Astrocyte of the cerebellum (primary cell): ENCODE measurements at regions not wholly inside any gene's neighbourhood (a gene's known extent, or its start where the extent isn't known, plus 50 kb on each side); places are given as distances from the start of the nearest gene placed in this dataset.

Experiments used
- DNase-seq: peaks from one replicate; pipeline ENCODE4 v3.0.0-alpha.2; 2011; ENCODE audit warnings: low read depth
- H3K4me3 ChIP-seq: 2 replicates; pipeline ENCODE4 v1.5.1; 2011; ENCODE audit warnings: mild to moderate bottlenecking, low read depth, low read length, moderate library complexity
- CTCF ChIP-seq: IDR thresholded peaks from 2 replicates; pipeline ENCODE4 v1.5.1; 2012; ENCODE audit warnings: low read length, low read depth, moderate library complexity, mild to moderate bottlenecking; ENCODE audit errors: missing control alignments
- in situ Hi-C: cut with HindIII; loops from 2 replicates; pipeline ENCODE4 v1.10.0; 2017; ENCODE audit warnings: low sequenced_read_pairs

GRCh38 chr11:91819195-91819594 is 405.4 kb upstream of the FAT3 start:
- no peak for DNase-seq
- H3K4me3 ChIP-seq = no peak overlapping the region
- in situ Hi-C loops = no loop called here
- TF ChIP-seq CTCF = no peak

GRCh38 chr11:91817996-91818395 is 406.6 kb upstream of the FAT3 start:
- in situ Hi-C loops = no loop called here
- no peak overlapping the region for H3K4me3 ChIP-seq
- TF ChIP-seq CTCF = no peak
- no peak for DNase-seq

GRCh38 chr11:91813263-91813662 is 411.4 kb upstream of the FAT3 start:
- in situ Hi-C loops = no loop called here
- no peak for TF ChIP-seq CTCF
- DNase-seq = no peak
- no peak overlapping the region for H3K4me3 ChIP-seq

GRCh38 chr11:91810871-91811270 is 413.7 kb upstream of the FAT3 start:
- DNase-seq = no peak
- in situ Hi-C loops = no loop called here
- H3K4me3 ChIP-seq = no peak overlapping the region
- no peak for TF ChIP-seq CTCF

GRCh38 chr11:91805293-91805692 is 419.3 kb upstream of the FAT3 start:
- H3K4me3 ChIP-seq = no peak overlapping the region
- DNase-seq = no peak
- TF ChIP-seq CTCF = no peak
- in situ Hi-C loops = no loop called here

- in situ Hi-C loops = no loop called here
- no peak for TF ChIP-seq CTCF
- H3K4me3 ChIP-seq = no peak overlapping the region
- DNase-seq = no peak
Measured at GRCh38 chr11:91804042-91804441, 420.6 kb upstream of the FAT3 start.

GRCh38 chr11:91802475-91802874 is 422.1 kb upstream of the FAT3 start:
- TF ChIP-seq CTCF = no peak
- no peak for DNase-seq
- no peak overlapping the region for H3K4me3 ChIP-seq
- in situ Hi-C loops = no loop called here
